ENCODE measurements at regions not wholly inside any gene's neighbourhood (a gene's known extent, or its start where the extent isn't known, plus 50 kb on each side); places are given as distances from the start of the nearest gene placed in this dataset.

GRCh38 chr11:106217456-106217855, 140.0 kb downstream of the AASDHPPT start:
- CTCF ChIA-PET (ENCODE audit: low intra/inter-chr PET ratio), result no interaction called here
- Histone ChIP-seq H3K9ac (ENCODE audit: insufficient read depth in 1 of 2, low read depth in 2 of 2, low read length in 2 of 2) (no peak overlapping the region), H3K79me2 (ENCODE audit: control insufficient read depth, insufficient read depth, low read length) (no peaks in the 10 kb centered on the region), H3K4me3 (no peak overlapping the region), H4K20me1 (replicated peaks; ENCODE audit: control insufficient read depth, insufficient read depth, low read length) (no peaks in the 10 kb centered on the region), H3K9me1 (ENCODE audit: control insufficient read depth, insufficient read depth, low read length) (no peaks in the 10 kb centered on the region), H3K9me3 (replicated peaks; ENCODE audit: control insufficient read depth, insufficient read depth, low read depth, low read length) (no peaks in the 10 kb centered on the region; the same call in 1 of the 2 replicates), H3K4me1 (replicated peaks in 1 of 2; ENCODE audit: control insufficient read depth in 2 of 2, insufficient read depth in 2 of 2, low read length in 2 of 2) (no peaks in the 10 kb centered on the region), H3K36me3 (ENCODE audit: control insufficient read depth, insufficient read depth, low read length) (no peaks in the 10 kb centered on the region), H3K4me2 (ENCODE audit: insufficient read depth, low read length) (no peak overlapping the region), H2AFZ (ENCODE audit: low read depth, low read length) (no peak overlapping the region), H3K27me3 (ENCODE audit: control insufficient read depth in 2 of 2, insufficient read depth in 2 of 2, low read length in 2 of 2) (no peaks in the 10 kb centered on the region), H3K27ac (ENCODE audit: extremely low read depth, low read depth, low read length) (no peak overlapping the region)
- in situ Hi-C loops (cut with MboI), result no loop called here
- no TSS peak for BruUV-seq (replicated peaks)
- intact Hi-C loops (cut with micrococcal nuclease), result no loop called here
- whole genome bisulfite sequencing (ENCODE audit: insufficient coverage, low coverage, missing lambda C conversion rate), result 5% methylated on average over 2 of the region's 2 CpGs
- no peak for DNase-seq (ENCODE audit: extremely low read depth in 1 of 4, low spot score in 3 of 4)
- no peak for ATAC-seq
- TF ChIP-seq PTBP1 (IDR thresholded peaks at IDR 0.05; ENCODE audit: low read depth, low read length) (no peak), ZC3H4 (CRISPR knock-in tag; IDR thresholded peaks at IDR 0.05; ENCODE audit: borderline replicate concordance) (no peak), KDM1A (IDR thresholded peaks at IDR 0.05) (no peak), ZNF274 (IDR thresholded peaks at IDR 0.05; ENCODE audit: borderline replicate concordance, low read depth, low read length) (no peak)
- no peak for FAIRE-seq
- POLR2A ChIA-PET, result no interaction called here

GRCh38 chr11:106218106-106218505, 140.6 kb downstream of the AASDHPPT start:
- H4K20me1 ChIP-seq (replicated peaks; ENCODE audit: control insufficient read depth, insufficient read depth, low read length), result no peaks in the 10 kb centered on the region
- no peak overlapping the region for H3K4me3 ChIP-seq
- intact Hi-C loops (cut with micrococcal nuclease) (no loop called here), in situ Hi-C loops (cut with MboI) (no loop called here)
- 0% methylated on average over 3 of the region's 3 CpGs for WGBS (ENCODE audit: insufficient coverage, low coverage, missing lambda C conversion rate)
- no peak overlapping the region for H3K27ac ChIP-seq (ENCODE audit: extremely low read depth, low read depth, low read length)
- FAIRE-seq (no peak), ATAC-seq (no peak), DNase-seq (ENCODE audit: extremely low read depth in 1 of 4, low spot score in 3 of 4) (no peak)
- H3K4me2 ChIP-seq (ENCODE audit: insufficient read depth, low read length), result no peak overlapping the region
- H3K27me3 ChIP-seq (ENCODE audit: control insufficient read depth in 2 of 2, insufficient read depth in 2 of 2, low read length in 2 of 2), result no peaks in the 10 kb centered on the region
- H3K9me3 ChIP-seq (replicated peaks; ENCODE audit: control insufficient read depth, insufficient read depth, low read depth, low read length), result no peaks in the 10 kb centered on the region; the same call in none of the 2 replicates
- POLR2A ChIA-PET, result no interaction called here
- CTCF ChIA-PET (ENCODE audit: low intra/inter-chr PET ratio), result no interaction called here
- H3K79me2 ChIP-seq (ENCODE audit: control insufficient read depth, insufficient read depth, low read length), result no peaks in the 10 kb centered on the region
- TF ChIP-seq RBM14 (IDR thresholded peaks at IDR 0.05; ENCODE audit: borderline replicate concordance, insufficient read depth, low read depth, low read length) (no peak), DEAF1 (CRISPR knock-in tag; IDR thresholded peaks at IDR 0.05) (no peak), ZBTB43 (CRISPR knock-in tag; IDR thresholded peaks at IDR 0.05) (no peak), ATF4 (CRISPR knock-in tag; IDR thresholded peaks at IDR 0.05) (no peak), MYBL2 (IDR thresholded peaks at IDR 0.05; ENCODE audit: low read depth) (no peak), MYBL2 (CRISPR knock-in tag; IDR thresholded peaks at IDR 0.05; ENCODE audit: borderline replicate concordance) (no peak)
- H3K36me3 ChIP-seq (ENCODE audit: control insufficient read depth, insufficient read depth, low read length), result no peaks in the 10 kb centered on the region
- no peak overlapping the region for H3K9ac ChIP-seq (ENCODE audit: insufficient read depth in 1 of 2, low read depth in 2 of 2, low read length in 2 of 2)
- H3K9me1 ChIP-seq (ENCODE audit: control insufficient read depth, insufficient read depth, low read length), result no peaks in the 10 kb centered on the region
- no TSS peak for BruUV-seq (replicated peaks)
- H2AFZ ChIP-seq (ENCODE audit: low read depth, low read length), result no peak overlapping the region
- no peaks in the 10 kb centered on the region for H3K4me1 ChIP-seq (replicated peaks in 1 of 2; ENCODE audit: control insufficient read depth in 2 of 2, insufficient read depth in 2 of 2, low read length in 2 of 2)

All from K562 (cell line).